Kidney epithelial cell (primary cell): ENCODE measurements at regions not wholly inside any gene's neighbourhood (a gene's known extent, or its start where the extent isn't known, plus 50 kb on each side); places are given as distances from the start of the nearest gene placed in this dataset.

Experiments
- DNase-seq: peaks from one replicate; pipeline ENCODE4 v3.0.0-alpha.2; 2010; ENCODE audit warnings: low read depth
- H3K27me3 ChIP-seq: 2 replicates; pipeline ENCODE4 v1.6.0; 2011; ENCODE audit warnings: low read length; ENCODE audit not compliant: control insufficient read depth, insufficient read depth
- H3K36me3 ChIP-seq: 2 replicates; pipeline ENCODE4 v1.5.1; 2011; ENCODE audit warnings: low read length; ENCODE audit not compliant: control insufficient read depth, insufficient read depth
- H3K4me3 ChIP-seq: 2 replicates; pipeline ENCODE4 v1.5.1; 2011; ENCODE audit warnings: low read depth, mild to moderate bottlenecking, control low read depth, low read length
- TF ChIP-seq, protein P1 (sequence below): IDR thresholded peaks from 2 replicates; pipeline ENCODE4 v1.5.1; 2011; ENCODE audit warnings: mild to moderate bottlenecking, moderate library complexity, low read length, control low read depth, inconsistent platforms; ENCODE audit not compliant: insufficient read depth, poor library complexity, severe bottlenecking

DNA sequence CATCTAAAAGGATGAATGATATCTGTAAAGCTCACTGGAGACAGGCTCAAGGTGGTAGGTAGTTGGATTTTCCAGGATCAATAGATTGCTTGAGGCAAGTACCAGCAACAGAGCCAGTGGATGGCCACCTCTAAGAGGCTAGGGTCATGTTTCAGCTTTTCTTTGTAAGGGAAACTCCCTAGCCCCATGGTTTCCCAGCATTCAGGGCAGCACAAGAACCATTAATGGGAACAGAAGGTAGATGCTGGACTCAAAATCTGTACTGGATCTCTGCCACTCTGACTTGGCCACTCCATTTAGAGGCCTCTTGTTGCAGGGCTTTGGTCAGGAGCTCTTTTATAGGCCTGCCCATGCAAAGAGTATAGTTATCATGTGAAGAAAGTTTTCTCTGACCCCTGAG lies 76.1 kb upstream of the DYRK2 start:
- no peak for DNase-seq
- Histone ChIP-seq H3K27me3 (no peaks in the 10 kb centered on the region), H3K36me3 (no peaks in the 10 kb centered on the region), H3K4me3 (no peak overlapping the region)
- TF ChIP-seq, protein P1, sequence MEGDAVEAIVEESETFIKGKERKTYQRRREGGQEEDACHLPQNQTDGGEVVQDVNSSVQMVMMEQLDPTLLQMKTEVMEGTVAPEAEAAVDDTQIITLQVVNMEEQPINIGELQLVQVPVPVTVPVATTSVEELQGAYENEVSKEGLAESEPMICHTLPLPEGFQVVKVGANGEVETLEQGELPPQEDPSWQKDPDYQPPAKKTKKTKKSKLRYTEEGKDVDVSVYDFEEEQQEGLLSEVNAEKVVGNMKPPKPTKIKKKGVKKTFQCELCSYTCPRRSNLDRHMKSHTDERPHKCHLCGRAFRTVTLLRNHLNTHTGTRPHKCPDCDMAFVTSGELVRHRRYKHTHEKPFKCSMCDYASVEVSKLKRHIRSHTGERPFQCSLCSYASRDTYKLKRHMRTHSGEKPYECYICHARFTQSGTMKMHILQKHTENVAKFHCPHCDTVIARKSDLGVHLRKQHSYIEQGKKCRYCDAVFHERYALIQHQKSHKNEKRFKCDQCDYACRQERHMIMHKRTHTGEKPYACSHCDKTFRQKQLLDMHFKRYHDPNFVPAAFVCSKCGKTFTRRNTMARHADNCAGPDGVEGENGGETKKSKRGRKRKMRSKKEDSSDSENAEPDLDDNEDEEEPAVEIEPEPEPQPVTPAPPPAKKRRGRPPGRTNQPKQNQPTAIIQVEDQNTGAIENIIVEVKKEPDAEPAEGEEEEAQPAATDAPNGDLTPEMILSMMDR: no peak

DNA sequence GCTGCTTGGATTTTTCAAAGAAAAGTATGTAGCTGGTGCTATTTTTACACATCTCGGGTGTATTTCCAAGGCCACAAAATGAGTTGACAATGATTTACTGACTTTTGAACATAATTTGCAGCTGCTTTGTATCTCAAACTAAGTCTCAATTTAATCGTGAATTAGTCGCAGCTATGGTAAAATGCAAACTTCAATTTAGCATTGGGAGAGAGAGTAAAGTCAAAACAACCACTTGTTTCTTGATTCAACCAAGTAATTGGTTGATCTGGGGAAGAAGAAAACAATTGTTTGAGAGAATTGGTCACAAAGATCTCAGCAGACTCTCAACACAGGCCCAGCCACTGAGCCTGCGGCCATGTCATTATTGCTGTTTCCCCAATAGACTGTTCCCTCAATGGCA lies 75.0 kb upstream of the DYRK2 start:
- Histone ChIP-seq H3K4me3 (no peak overlapping the region), H3K27me3 (no peaks in the 10 kb centered on the region), H3K36me3 (no peaks in the 10 kb centered on the region)
- no peak for DNase-seq
- TF ChIP-seq, protein P1: no peak

DNA sequence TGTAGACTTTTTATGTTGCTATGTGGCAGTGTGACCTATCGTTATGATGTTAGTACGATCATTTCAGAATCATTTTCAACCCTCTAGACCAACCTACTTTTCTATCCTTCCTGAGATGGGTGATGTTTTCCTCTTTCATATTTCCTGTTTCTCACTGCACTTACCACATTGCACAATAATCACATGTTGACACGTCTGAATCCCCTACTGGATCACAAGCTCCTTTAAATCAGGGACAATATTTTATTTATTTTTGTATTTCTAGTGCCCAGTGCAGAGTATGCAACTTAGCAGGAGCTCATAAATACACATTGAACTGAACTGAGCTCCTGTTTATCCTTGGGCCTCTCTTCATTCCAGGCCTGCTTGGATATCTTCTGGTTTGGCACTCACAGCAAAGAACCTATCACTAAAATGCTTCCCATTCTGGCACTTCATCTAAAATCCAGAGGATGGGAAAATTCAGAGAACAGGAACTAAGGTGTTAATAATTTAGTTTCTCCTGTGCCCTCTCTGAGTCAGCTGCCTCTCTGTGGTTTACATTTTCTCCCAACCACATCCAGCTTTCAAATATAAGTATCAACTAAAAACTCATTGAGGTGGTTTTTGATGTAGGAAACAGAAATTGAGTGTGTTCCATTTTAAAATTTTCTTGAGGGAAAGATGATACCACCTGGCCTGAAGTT lies 69.4 kb upstream of the DYRK2 start:
- no peak for DNase-seq
- no peaks in the 10 kb centered on the region for H3K36me3 ChIP-seq
- TF ChIP-seq, protein P1: no peak
- no peaks in the 10 kb centered on the region for H3K27me3 ChIP-seq
- no peak overlapping the region for H3K4me3 ChIP-seq

DNA sequence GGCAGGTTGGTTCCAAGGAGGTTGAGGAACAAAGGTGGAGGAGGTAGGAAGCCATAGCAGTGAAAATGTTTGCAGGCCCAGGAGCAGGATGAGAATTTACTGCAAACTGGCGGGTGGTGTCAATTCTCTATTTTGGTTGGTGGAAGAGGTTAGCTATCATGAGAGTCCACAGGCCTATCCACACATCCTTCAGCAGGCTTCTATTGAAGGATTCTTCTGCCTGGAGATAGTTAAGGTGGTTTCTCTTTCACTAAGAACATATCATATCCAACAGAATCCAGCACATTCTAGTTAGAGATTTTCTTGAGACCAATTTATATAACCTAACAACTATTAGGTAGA lies 68.9 kb upstream of the DYRK2 start:
- TF ChIP-seq, protein P1: no peak
- Histone ChIP-seq H3K27me3 (no peaks in the 10 kb centered on the region), H3K4me3 (no peak overlapping the region), H3K36me3 (no peaks in the 10 kb centered on the region)
- no peak for DNase-seq

DNA sequence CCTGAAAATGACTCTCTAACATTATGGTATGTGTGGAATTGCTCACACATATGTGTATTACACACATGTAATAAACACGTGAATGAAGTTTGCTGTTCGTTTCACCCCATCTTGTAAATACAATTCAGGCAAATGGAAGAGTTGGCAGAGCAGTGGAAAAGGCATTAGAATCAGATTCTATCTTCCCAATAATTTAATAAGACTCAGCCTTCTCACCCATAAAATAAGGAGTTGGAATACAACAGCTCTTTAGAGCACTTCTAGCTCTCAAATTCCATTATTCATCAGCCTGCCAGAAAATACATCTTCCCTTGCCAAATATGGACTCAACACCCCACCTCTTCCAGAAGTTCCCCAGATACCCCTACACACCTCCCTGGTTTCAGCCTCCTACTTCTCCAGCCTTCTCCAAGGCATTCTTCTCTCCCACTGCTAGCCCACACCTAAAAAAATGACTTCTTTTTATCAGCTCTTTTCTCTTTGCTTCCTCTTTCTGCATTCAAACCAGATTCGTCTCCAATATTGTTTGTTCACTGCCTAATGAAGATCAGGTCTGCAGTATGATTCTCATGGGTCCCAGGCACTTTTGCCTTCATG lies 66.2 kb upstream of the DYRK2 start:
- TF ChIP-seq, protein P1: no peak
- no peak for DNase-seq
- Histone ChIP-seq H3K4me3 (no peak overlapping the region), H3K27me3 (no peaks in the 10 kb centered on the region), H3K36me3 (no peaks in the 10 kb centered on the region)

DNA sequence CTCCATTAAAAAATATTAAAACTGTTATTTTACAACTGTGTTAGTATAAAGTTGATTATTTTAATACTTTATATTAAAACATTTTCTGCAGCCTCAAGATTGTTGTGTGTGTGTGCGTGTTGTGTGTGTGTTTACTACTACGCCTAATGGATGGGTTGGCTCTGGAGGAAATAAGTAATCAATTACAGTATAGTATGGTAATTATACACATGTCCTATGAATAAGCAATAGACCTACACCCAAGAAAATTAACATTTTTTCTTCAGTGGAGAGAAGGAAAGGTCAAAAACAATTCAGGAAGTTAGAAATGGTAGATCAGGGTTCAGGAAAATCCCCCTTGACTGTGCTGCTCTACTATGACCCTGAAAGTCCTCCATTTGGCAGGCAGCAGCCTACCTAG lies 65.7 kb upstream of the DYRK2 start:
- DNase-seq: no peak
- no peak overlapping the region for H3K4me3 ChIP-seq
- TF ChIP-seq, protein P1: no peak

More for the DNA sequence above, 65.7 kb upstream of the DYRK2 start:
- H3K27me3 ChIP-seq: no peaks in the 10 kb centered on the region
- H3K36me3 ChIP-seq: no peaks in the 10 kb centered on the region
